ENCODE measurements at regions not wholly inside any gene's neighbourhood (a gene's known extent, or its start where the extent isn't known, plus 50 kb on each side); places are given as distances from the start of the nearest gene placed in this dataset.

DNA sequence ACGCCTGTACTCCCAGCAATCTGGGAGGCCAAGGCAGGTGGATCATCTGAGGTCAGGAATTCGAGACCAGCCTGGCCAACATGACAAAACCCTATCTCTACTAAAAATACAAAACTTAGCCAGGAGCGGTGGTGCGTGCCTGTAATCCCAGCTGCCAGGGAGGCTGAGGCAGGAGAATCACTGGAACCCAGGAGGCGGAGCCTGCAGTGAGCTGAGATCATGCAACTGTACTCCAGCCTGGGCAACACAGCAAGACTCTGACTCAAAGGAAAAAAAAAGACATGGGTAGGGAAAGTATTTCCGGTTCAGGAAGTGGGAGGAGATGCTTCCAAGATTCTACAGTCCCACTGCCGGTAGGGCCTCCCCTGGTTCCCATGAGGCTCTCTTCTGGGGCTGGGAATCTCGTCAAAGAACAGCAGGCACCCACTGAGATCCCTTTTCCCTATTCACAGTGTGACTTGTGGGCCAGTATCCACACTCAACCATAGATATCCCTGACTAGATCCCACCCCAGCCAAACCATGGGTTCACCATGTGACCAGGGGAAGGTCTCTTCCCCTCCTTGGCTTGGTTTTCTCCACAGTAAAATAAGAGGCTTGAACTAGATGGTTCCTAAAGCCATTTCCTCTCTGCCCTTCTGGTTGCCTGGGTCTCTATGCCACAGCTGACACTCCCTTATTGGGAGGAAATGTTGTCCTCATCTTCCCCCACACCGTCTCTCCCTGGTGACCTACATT, 443.3 kb downstream of the BUD13 start:
- TF ChIP-seq POLR2A (IDR thresholded peaks at IDR 0.05) = no peak
- TF ChIP-seq, protein P1, sequence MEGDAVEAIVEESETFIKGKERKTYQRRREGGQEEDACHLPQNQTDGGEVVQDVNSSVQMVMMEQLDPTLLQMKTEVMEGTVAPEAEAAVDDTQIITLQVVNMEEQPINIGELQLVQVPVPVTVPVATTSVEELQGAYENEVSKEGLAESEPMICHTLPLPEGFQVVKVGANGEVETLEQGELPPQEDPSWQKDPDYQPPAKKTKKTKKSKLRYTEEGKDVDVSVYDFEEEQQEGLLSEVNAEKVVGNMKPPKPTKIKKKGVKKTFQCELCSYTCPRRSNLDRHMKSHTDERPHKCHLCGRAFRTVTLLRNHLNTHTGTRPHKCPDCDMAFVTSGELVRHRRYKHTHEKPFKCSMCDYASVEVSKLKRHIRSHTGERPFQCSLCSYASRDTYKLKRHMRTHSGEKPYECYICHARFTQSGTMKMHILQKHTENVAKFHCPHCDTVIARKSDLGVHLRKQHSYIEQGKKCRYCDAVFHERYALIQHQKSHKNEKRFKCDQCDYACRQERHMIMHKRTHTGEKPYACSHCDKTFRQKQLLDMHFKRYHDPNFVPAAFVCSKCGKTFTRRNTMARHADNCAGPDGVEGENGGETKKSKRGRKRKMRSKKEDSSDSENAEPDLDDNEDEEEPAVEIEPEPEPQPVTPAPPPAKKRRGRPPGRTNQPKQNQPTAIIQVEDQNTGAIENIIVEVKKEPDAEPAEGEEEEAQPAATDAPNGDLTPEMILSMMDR (IDR thresholded peaks at IDR 0.05) = no peak
